HG02973 (cell line): ENCODE measurements at regions not wholly inside any gene's neighbourhood (a gene's known extent, or its start where the extent isn't known, plus 50 kb on each side); places are given as distances from the start of the nearest gene placed in this dataset.
"Not testable (repeated sequence)": the region's sequence is repeated elsewhere in the genome, so short reads cannot be mapped to it uniquely, and the experiment has no call there.

Source experiments
- ATAC-seq: cut with Tn5 transposase; IDR thresholded peaks from one replicate; pipeline ENCODE4 v1.9.1; 2021; ENCODE audit warnings: moderate library complexity; ENCODE audit not compliant: unreplicated experiment

DNA sequence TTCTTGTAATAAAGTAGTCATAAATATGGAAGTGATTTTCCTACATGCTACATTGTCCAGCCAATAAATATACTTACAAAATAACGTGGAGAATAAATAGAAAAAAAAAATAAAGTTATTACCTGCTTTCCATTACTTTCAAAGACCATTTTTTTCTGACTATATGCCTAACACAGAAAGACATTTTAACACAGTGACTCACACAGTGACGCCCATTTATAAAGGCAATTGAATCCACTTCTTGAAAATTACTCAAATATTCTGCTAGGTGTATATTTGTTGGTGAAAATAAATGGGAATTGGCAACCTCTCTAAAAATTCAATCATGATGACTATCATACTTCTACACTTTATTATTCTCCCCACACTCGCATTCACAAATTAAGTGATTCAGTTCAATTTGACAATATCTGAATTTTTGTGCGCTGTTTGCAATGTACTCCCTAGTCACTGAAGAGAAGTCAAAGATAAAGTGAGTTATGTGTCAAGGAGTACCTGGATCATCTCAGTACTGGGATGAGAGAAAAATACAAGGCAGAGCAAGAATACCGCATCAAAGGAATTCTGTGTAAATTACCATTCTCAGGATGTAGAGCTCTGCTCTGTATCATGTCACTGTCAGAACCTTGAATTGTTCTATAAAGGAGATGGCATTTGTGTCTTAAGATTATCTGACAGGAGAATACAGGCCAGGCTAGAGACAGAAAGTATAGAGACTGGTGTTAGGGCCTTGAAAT is 642.7 kb downstream of the IPMK start:
- no peak for ATAC-seq

- no peak for ATAC-seq
These were observed 643.6 kb downstream of the IPMK start for GRCh38 chr10:57624066-57624465.

- no peak for ATAC-seq
These were observed 646.2 kb downstream of the IPMK start for GRCh38 chr10:57621466-57621865.

DNA sequence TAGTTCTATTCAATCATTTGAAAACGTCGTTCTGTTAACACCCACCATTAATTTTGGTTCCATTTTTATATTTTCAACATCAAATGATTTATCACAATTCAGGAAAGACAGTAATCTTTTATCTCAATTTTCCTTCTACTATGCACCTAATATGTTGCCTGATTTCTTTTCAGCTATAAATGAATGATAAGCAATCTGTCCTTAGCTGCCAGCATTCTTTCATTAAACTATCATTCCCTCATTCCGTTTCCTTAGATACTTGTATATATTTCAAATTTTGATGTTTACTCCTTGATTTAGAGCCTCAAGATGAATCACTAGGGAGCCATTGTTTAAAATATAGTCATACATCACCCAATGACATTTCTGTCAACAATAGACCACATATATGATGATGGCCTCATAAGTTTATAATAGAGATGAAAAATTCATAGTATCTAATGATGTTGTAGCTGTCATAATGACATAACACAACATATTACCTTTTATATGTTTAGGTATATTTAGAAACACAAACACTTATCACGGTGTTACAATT is 661.7 kb downstream of the IPMK start:
- ATAC-seq = no peak

DNA sequence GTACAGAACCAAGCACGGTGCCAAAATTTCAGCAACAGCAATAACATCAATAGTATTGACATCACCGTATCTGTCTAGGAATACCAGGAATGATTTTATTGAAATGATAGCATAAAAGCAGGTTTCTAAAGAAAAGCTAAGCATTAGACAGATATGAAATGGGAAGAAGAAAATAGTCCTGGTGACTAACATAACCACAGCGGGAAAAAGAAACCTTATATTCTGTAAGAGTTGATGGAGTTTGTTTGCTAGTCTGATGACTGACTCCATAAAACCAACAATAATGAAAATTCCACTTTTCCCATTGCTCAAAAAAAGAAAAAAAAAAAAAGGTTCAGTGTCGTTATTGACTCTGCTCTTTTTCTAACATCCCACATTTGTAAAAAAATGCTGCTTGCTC is 668.3 kb downstream of the IPMK start:
- no peak for ATAC-seq

DNA sequence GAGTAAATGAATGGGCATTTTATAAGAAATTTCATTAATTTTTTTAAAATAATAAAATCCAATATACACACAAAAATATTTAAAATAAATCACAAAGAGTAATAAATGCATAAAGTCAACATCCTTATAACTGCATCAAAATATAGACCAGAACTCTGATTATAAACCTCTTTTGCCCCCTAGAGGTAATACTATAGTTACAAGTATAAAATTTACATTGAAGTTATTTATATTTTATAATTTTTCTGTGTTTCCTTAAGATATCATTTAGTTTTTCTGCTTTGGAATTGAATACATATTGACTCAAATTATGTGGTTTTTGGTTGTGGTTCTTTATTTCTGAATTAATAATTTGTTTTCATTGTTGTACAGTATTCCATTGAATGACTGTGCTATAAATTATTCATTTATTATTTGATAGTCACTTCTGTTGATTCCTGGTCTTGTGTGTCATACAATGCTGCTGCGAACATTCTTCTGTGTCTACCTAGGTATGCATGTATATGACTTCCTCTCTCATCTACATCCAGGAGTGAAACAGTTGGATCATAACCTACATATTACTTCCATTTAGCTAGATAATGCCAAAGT is 673.6 kb downstream of the IPMK start:
- ATAC-seq = no peak

DNA sequence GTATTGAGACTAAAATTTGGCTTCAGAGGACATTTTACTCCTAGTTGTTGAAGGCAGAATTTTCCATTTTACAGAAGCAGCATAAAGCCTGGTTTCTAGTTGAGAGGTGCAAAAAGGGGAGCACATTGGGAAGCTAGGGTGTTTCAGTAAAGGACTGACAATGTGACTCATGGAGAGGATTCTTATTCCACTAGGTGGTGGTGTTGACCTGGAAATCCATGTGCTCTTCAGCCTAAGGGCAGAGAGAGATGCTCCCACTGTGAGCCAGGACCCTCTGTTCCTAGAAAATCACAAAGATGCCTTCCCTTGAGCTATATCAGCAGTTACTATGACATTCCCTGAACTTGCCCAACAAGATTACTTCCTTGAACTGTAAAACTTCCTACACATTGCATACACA is 687.8 kb downstream of the IPMK start:
- ATAC-seq = no peak

DNA sequence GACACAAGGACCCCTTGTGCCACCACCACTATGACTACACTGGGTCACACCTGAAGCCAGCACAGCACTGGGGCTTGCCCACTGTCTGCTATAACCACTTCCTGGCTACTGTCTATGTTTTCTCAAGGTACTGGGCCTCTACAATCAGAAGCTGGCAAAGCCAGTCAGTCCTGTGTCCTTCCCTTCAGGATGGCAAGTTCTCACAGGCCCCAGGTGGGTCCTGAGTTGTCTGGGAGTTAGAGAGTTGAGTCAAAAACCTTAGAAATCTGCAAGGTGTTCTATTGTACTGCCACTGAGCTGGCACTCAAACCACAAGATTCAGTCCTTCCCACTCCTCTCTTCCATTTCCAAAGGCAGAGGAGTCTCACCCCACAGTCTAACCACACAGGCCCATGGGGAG is 705.5 kb downstream of the IPMK start:
- ATAC-seq = no peak

DNA sequence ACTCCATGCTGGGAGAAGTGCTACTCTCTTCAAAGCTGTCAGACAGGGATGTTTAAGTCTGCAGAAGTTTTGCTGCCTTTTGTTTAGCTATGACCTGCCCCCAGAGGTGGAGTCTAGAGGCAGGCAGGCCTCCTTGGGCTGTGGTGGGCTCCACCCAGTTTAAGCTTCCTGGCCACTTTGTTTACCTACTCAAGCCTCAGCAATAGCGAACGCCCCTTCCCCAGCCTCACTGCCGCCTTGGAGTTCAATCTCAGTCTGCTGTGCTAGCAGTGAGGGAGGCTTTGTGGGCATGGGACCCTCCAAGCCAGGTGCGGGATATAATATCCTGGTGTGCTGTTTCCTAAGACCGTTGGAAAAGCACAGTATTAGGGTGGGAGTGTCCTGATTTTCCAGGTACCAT is 715.9 kb downstream of the IPMK start:
- not testable (repeated sequence) for ATAC-seq

DNA sequence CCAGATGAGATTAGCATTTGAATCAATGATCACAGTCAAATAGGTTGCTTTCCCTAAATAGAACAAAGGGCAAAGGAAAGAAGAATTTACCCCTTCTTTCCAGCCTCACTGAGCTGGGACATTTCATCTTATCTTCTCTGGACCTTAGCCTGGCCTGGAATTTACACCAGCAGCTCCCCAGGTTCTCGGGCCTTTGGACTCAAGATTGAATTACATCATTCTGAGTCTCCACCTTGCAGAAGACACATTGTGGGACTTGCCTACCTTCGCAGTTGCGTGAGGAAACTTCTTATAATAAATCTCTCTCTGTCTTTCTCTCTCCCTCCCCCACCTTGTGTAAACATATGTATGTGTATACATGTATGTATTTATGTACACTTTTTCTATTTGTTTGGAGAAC is 732.4 kb downstream of the IPMK start:
- ATAC-seq = no peak

DNA sequence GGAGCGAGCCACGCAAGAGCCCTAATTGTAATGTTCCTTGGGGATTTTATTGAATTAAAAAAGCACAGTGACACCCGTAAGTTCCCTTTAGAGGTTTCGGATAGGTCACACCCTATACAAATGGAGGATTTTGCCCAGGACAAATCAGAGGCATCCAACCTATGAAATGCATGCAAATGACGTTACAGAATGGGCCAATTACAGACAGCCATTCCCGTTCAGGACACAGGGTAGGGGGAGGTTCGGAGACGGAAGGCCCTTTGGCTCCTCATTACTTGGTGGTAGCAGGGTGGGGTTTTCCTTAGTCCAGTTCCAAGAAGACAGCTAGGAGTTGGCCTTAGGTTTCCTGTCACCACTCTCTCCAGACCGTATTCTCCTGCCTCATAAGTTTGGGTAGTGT is 754.1 kb downstream of the IPMK start:
- ATAC-seq = no peak

- ATAC-seq = no peak
These were observed 759.9 kb downstream of the IPMK start for GRCh38 chr10:57507788-57508187.

DNA sequence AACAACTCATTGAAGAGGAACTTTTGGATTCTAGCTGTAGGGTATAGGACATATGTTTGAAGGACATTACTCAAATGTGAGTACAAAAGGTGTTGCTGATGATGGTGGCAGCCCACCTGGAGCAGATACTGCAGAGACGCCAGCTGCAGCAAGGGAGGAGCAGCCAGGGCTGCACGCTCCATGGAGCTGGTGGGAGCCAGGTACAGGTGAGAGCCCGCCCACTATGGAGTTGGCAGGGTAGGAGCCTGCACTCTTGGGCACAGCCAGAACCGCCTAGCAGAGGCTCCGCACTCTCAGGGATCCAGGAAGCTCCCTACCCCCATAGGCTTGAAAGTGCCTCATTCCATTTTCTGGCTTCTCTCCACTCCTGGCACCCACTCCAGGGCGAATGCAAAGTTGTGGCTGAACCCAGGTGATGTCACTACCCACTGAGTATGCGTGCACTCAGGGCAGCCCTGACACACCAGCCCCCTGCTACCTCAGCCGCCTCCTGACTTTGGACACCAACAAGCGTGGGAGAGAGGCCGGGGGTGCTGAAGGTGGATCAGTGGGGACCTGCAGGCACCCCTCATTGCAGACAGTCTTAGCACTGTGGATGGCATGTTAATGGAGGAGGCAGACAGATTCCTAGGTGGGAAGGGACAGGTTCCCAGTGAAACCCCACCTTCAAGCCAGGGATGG is 761.1 kb downstream of the IPMK start:
- no peak for ATAC-seq

DNA sequence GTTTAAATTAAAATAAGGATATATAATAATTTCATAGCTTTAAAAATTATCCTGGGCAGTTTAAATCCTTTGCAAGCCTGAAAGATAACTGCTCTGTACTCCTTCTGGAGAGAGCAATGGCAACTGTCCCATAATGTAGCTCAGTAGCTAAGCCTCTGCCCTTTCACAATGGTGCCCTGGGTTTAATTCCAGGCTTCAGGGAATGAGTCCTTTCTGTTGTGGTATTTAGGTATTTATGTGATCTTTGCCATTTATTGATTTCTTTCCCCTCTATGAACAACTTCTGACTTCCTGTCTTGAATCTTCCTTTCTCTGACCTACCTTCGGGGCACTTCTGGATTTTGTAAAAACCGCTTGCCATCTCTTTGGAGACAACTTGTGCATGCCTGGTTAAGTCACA is 773.2 kb downstream of the IPMK start:
- ATAC-seq = no peak

DNA sequence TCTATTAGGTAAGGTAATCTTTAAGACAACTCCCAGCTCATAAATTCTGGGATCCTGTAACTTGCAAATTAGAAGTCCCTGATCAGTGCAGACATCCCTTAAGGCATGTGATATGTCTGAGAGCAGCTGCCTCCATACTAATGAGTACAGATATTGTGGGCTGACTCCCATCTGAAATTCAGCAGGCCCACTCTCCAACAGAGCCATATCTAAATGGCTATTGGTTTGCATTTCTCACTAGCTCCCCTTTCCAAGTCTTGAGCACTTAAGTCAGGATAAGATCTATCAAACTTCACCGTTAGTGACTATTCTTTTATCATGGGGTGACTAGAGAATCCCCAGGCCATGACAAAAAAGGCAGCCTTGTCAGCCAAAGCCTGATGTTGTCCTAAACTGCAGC is 785.4 kb downstream of the IPMK start:
- no peak for ATAC-seq

DNA sequence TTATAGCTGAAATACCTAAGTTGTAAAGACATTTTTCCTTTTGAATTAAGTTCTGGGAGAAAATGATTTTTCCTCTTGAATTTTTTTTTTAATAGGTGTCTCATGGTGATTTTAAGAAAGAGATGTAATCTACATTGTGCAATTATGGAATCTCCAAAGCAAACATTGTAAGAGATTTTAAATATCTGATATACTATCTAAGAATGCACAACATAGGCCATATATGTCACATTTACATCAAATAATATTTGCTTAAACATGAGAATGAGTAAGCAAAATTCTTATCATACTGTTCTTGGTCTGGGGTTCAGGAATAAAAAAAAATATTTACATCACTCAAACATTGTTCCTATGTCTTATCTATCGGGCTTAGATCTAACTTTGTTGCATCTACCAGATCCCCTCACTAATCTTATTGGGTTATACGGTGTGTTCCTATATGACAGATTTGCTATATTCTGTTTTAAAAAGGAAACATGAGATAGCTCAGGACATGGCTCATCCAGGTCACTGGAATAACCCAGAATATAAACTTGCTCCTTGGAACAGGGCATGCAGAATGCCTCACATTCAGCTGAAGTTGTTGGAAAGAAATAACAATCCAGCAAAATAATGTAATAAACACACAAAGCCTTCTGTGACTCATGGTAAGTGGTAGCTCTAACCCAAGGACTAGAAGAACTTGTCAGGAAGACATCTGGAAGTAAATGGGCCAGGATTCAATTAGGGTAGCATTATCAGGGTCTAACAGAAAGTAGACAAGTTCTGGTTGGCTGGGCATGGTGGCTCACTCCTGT is 794.7 kb downstream of the IPMK start:
- ATAC-seq = no peak

- ATAC-seq = no peak
These were observed 798.7 kb downstream of the IPMK start for GRCh38 chr10:57468894-57469432.

DNA sequence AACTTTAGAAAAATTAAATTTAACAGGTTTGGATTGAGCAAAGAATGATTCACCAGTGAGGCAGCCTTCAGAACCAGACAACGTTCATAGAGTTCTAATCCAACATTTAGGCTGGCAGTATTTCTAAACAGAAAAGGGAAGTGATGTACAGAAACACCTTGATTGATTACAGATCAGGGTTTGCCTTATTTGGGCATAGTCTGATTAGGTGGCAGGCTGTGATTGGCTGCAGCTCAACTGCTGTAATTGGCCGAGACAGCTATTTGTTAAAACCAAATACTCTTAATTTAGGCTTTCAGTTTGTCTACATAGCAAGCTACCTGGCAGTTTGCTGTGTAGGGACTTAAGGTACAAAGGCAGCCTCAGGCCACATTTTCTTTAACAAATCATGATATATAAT is 802.5 kb downstream of the IPMK start:
- no peak for ATAC-seq

DNA sequence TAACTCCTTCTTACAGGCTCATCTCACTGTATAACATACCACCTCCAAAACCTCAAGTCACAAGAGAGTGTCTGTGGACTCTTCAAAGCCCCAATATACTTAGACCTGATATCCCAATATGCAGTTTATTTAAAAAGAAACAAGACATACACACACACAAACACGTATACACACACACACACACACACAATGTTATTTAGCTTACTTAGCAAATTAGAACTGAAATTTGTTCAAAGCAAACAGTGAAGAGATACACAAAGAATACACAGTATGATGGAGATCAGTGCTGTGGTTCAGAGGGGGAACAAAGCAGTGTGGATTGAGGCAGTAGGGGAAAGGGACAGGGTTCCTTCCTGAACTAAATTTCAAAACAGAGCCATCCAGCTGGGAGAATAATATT is 807.2 kb downstream of the IPMK start:
- no peak for ATAC-seq

GRCh38 chr10:57457972-57458512 is 809.7 kb downstream of the IPMK start:
- ATAC-seq = no peak

GRCh38 chr10:57430376-57430775 is 837.3 kb downstream of the IPMK start:
- ATAC-seq = no peak
